ENCODE measurements at regions not wholly inside any gene's neighbourhood (a gene's known extent, or its start where the extent isn't known, plus 50 kb on each side); places are given as distances from the start of the nearest gene placed in this dataset.

DNA sequence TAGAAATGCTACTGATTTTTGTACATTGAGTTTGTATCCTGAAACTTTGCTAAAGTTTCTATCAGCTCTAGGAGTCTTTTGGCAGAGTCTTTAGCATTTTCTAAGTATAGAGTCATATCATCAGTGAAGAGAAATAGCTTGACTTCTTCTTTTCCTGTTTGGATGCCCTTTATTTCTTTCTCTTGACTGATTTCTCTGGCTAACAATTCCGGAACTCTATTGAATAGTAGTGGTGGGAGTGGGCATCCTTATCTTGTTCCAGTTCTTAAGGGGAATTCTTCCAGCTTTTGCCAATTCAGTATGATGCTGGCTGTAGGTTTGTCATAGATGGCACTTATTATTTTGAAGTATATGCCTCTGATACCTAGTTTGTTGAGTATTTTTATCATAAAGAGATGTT, 197.7 kb downstream of the AASDHPPT start:
- no peaks in the 10 kb centered on the region for H3K9me3 ChIP-seq
- no peaks in the 10 kb centered on the region for H3K36me3 ChIP-seq
- no peak overlapping the region for H3K4me3 ChIP-seq
- no peaks in the 10 kb centered on the region for H3K4me1 ChIP-seq (replicated peaks)
- WGBS: 91% methylated on average over 1 of the region's 1 CpG
- DNase-seq (ENCODE audit: low spot score): no peak
- H3K27ac ChIP-seq: no peak overlapping the region
- TF ChIP-seq, protein P1, sequence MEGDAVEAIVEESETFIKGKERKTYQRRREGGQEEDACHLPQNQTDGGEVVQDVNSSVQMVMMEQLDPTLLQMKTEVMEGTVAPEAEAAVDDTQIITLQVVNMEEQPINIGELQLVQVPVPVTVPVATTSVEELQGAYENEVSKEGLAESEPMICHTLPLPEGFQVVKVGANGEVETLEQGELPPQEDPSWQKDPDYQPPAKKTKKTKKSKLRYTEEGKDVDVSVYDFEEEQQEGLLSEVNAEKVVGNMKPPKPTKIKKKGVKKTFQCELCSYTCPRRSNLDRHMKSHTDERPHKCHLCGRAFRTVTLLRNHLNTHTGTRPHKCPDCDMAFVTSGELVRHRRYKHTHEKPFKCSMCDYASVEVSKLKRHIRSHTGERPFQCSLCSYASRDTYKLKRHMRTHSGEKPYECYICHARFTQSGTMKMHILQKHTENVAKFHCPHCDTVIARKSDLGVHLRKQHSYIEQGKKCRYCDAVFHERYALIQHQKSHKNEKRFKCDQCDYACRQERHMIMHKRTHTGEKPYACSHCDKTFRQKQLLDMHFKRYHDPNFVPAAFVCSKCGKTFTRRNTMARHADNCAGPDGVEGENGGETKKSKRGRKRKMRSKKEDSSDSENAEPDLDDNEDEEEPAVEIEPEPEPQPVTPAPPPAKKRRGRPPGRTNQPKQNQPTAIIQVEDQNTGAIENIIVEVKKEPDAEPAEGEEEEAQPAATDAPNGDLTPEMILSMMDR (IDR thresholded peaks at IDR 0.05): no peak
- no peak for TF ChIP-seq POLR2A (IDR thresholded peaks at IDR 0.05)
- TF ChIP-seq POLR2AphosphoS5 (IDR thresholded peaks at IDR 0.05): no peak
- no peaks in the 10 kb centered on the region for H3K27me3 ChIP-seq (replicated peaks; ENCODE audit: insufficient read depth)
- intact Hi-C loops (cut with DNase I): no loop called here

DNA sequence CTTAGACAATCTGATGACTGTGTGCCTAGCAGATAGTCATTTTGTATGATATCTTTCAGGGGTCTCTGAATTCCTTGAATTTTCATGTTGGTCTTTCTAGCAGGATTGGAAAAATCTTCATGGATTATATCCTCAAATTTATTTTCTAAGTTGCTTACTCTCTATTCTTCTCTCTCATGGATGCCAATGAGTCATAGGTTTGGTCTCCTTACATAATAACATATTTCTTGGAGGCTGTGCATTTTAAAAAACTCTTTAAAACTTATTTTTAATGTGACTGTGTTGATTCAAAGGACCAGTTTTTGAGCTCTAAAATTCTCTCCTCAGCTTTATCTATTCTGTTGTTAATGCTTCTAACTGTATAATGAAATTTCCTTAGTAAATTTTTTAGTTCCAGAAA, 198.7 kb downstream of the AASDHPPT start:
- no peaks in the 10 kb centered on the region for H3K36me3 ChIP-seq
- H3K9me3 ChIP-seq: no peaks in the 10 kb centered on the region
- H3K4me1 ChIP-seq (replicated peaks): no peaks in the 10 kb centered on the region
- H3K27me3 ChIP-seq (replicated peaks; ENCODE audit: insufficient read depth): no peaks in the 10 kb centered on the region
- TF ChIP-seq, protein P1 (IDR thresholded peaks at IDR 0.05): no peak
- TF ChIP-seq POLR2AphosphoS5 (IDR thresholded peaks at IDR 0.05): no peak
- no peak for TF ChIP-seq POLR2A (IDR thresholded peaks at IDR 0.05)
- intact Hi-C loops (cut with DNase I): no loop called here
- no peak overlapping the region for H3K27ac ChIP-seq
- no peak for DNase-seq (ENCODE audit: low spot score)
- H3K4me3 ChIP-seq: no peak overlapping the region

DNA sequence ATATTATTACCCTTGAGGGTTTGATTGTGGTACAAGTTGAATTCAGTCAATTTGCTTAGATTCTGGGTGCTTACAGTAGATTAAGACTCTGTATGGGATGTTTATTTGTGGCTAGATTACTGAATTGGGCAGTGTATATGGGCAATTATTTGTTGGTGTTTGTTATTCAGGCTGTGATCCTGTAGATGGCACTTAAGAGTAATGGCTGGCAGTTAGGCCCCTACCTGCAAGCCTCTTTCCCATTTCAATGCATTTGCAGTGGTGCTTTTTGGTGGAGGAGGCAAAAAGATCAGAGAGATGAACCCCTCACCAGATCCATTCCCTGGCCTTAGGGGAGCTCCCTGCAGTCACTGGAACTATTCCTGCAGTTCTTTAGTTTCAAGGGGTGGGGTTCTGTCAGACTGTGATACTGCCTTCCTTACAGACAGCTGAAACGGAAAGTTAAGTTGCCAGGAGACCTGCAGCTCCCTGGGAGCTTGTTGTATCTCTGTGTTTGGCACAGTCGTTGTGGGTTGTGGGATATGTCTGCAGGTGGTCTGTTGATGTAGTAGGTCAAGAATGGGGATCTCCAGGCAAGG, 199.5 kb downstream of the AASDHPPT start:
- DNase-seq (ENCODE audit: low spot score): no peak

DNA sequence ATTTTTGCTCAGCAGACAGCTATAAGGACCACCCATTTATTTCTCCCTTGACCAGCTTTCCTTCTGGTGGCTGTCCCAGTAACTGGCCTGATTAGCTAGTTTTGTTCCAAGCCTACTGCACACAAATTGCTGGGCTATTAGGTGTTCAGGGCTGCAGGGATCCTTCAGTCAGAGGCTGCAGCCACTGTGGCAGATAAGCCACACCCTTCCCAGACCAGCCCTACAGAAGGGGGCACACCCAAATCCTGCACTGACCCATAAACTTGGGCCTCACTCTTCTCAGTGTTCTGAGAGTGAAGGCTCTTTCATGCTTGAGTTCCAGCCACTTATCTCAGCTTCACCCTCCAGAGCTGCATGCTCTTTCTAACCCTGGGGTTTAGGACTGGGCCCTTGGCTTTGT, 200.0 kb downstream of the AASDHPPT start:
- Histone ChIP-seq H3K27me3 (replicated peaks; ENCODE audit: insufficient read depth) (no peaks in the 10 kb centered on the region), H3K4me1 (replicated peaks) (no peaks in the 10 kb centered on the region), H3K27ac (no peak overlapping the region), H3K9me3 (no peaks in the 10 kb centered on the region), H3K36me3 (no peaks in the 10 kb centered on the region), H3K4me3 (no peak overlapping the region)
- TF ChIP-seq POLR2AphosphoS5 (IDR thresholded peaks at IDR 0.05) (no peak), POLR2A (IDR thresholded peaks at IDR 0.05) (no peak)
- TF ChIP-seq, protein P1 (IDR thresholded peaks at IDR 0.05): no peak
- DNase-seq (ENCODE audit: low spot score): no peak
- intact Hi-C loops (cut with DNase I): no loop called here

More for the DNA sequence above, 199.5 kb downstream of the AASDHPPT start:
- TF ChIP-seq, protein P1 (IDR thresholded peaks at IDR 0.05): peak in 1 of 4 experiments; percentile 21
- no peak for TF ChIP-seq POLR2A (IDR thresholded peaks at IDR 0.05)
- TF ChIP-seq POLR2AphosphoS5 (IDR thresholded peaks at IDR 0.05): no peak
- H3K36me3 ChIP-seq: no peaks in the 10 kb centered on the region
- H3K4me3 ChIP-seq: no peak overlapping the region
- intact Hi-C loops (cut with DNase I): no loop called here
- no peak overlapping the region for H3K27ac ChIP-seq
- no peaks in the 10 kb centered on the region for H3K27me3 ChIP-seq (replicated peaks; ENCODE audit: insufficient read depth)
- 60% methylated on average over 2 of the region's 2 CpGs for WGBS
- no peaks in the 10 kb centered on the region for H3K4me1 ChIP-seq (replicated peaks)
- no peaks in the 10 kb centered on the region for H3K9me3 ChIP-seq

DNA sequence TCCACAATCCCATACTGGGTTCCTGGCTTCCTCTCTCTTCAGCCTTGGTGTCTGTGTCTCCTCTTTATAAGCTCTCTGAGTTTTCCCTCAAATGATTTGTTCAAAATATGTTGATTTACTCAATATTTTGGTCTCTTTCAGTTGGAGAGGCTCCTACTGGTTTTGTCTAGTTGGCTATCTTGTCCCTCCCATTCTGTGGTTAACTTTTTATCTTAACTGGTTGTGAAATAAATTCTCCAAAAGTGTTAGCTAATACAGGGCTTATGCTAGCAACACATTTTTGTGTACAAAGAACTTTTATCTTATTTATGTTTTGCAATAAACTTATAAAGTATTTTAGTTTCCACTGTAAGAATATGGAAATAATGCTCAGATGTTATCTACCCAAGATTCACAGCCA, 200.9 kb downstream of the AASDHPPT start:
- TF ChIP-seq POLR2AphosphoS5 (IDR thresholded peaks at IDR 0.05): no peak
- no peak for TF ChIP-seq POLR2A (IDR thresholded peaks at IDR 0.05)
- TF ChIP-seq, protein P1 (IDR thresholded peaks at IDR 0.05): no peak
- no peak for DNase-seq (ENCODE audit: low spot score)
- H3K27me3 ChIP-seq (replicated peaks; ENCODE audit: insufficient read depth): no peaks in the 10 kb centered on the region
- intact Hi-C loops (cut with DNase I): no loop called here
- no peaks in the 10 kb centered on the region for H3K9me3 ChIP-seq
- H3K4me1 ChIP-seq (replicated peaks): no peaks in the 10 kb centered on the region
- H3K27ac ChIP-seq: no peak overlapping the region
- no peak overlapping the region for H3K4me3 ChIP-seq
- H3K36me3 ChIP-seq: no peaks in the 10 kb centered on the region

Data from prostate gland (tissue), 2 donors.